Cerebellar cortex (tissue), 1 donor: ENCODE measurements at regions not wholly inside any gene's neighbourhood (a gene's known extent, or its start where the extent isn't known, plus 50 kb on each side); places are given as distances from the start of the nearest gene placed in this dataset.
A peak's percentile ranks its signal among the peaks of the same experiment; 100 is the strongest.

ENCODE experiments used
- DNase-seq: peaks from one replicate; pipeline ENCODE4 v3.0.0-alpha.2; 2015; ENCODE audit warnings: low spot score

- no peak for DNase-seq
These were observed 75.2 kb upstream of the ADGRF1 start for GRCh38 chr6:47117314-47117713.

- DNase-seq = no peak
These were observed 74.5 kb upstream of the ADGRF1 start for GRCh38 chr6:47116606-47117005.

DNA sequence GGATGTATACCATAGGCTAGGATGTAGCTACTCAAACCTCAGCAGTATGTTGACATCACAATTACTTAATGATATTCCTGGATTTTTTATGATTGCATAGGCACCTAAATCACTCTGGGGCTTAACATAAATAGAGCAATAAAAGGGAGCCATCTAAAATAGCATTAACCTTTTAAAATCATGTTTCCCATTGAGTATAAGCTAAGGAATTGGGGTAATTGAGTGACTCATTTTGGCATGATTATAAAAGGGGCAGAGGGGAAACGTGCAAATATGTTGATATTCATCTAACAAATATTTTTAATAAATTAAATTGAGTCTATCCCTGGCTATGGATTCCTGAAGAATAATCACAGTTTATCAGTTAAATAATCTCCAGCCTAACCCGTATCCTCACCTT is 74.0 kb upstream of the ADGRF1 start:
- no peak for DNase-seq

GRCh38 chr6:47114460-47114859 is 72.3 kb upstream of the ADGRF1 start:
- DNase-seq = no peak

DNA sequence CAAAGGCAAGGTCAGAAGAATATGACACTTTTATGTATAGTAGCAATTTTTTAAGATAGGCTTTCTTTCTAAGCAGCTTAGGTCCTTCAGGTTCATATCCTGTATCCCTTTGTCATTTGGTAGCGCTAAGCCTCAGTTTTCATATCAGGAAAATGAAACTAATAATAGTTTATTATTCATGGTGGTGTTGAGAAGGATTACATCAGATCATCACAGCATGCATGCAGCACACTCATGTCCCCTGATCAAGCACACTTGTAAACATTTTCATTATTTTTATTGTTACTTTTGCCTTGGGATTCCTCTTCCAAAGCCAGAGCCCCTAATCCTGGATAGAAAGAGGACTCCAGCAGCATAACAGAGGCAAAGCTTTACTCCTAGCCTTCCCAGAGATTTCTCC is 70.2 kb upstream of the ADGRF1 start:
- DNase-seq = no peak

GRCh38 chr6:47111685-47112084 is 69.6 kb upstream of the ADGRF1 start:
- no peak for DNase-seq

DNA sequence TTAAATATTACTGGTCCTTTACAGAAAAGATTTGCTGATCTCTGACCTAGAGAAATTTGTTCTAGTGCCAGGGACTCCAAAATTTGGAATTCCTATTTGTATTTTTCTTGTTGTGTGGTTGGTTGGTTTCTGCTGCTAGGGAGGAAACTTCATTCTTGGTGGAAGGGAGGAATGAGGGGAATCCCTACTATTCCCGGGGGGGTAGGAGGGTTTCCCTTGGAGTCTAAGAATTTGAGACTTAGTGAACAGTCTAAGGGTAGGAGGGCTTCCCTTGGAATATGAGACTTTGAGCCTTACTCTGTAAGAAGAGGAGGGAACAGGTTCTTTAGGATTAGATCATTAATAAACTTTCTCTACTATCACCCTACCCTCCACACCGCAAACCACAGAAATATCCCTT is 67.1 kb upstream of the ADGRF1 start:
- no peak for DNase-seq

GRCh38 chr6:47106721-47107197 is 64.6 kb upstream of the ADGRF1 start:
- DNase-seq = no peak

DNA sequence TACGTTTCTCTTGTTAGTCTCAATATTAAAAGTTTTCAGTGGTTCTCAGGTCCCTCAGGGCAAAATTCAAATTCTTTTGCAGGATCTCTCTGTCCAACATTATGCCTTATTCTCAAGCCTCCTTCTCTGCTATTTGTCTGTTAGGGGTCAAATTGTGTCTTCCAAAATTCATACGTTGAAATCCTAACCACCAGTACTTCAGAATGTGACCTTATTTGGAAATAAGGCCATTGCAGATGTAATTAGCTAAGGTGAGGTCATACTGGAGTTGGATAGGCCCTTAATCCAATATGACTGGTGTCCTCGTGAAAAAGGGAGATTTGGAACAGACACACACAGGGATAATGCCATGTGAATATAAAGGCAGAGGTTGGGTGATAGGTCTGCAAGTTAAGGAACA is 64.1 kb upstream of the ADGRF1 start:
- DNase-seq = no peak

DNA sequence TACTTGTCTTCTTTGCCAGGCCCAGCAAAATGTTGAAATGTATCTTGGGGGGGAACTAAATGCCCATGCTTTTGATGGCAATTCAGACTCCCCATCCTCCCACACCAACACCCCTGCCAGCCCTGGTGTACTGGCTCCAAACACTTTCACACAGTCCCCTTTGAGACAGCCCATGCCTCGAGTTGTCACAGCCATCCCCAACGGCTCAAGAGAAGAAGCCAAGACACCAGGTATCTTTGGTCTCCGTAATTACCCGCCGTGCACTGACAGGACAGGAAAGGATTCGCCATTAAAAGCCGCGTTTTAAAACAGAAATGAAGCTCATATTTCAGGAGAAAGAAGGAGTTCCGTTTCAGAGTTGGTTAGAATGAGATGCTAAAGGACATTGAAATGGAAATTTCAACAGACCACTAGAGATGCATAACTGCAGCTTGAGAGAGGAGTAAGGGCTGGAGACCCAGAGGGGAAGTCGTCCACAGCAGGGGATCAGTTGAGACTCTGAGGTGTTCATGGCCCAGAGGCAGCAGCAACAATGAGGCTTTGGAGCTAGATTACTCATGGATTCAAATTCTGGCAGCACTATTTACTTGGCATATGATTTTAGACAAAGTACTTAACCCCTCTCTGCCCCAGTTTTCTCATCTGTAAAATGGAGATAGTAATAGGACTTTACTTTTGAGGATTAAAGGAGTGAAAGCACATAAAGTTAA is 63.5 kb upstream of the ADGRF1 start:
- no peak for DNase-seq

GRCh38 chr6:47103931-47104330 is 61.8 kb upstream of the ADGRF1 start:
- DNase-seq = no peak

GRCh38 chr6:47102331-47102730 is 60.2 kb upstream of the ADGRF1 start:
- no peak for DNase-seq

- no peak for DNase-seq
These were observed 56.5 kb upstream of the ADGRF1 start for GRCh38 chr6:47098570-47098993.

DNA sequence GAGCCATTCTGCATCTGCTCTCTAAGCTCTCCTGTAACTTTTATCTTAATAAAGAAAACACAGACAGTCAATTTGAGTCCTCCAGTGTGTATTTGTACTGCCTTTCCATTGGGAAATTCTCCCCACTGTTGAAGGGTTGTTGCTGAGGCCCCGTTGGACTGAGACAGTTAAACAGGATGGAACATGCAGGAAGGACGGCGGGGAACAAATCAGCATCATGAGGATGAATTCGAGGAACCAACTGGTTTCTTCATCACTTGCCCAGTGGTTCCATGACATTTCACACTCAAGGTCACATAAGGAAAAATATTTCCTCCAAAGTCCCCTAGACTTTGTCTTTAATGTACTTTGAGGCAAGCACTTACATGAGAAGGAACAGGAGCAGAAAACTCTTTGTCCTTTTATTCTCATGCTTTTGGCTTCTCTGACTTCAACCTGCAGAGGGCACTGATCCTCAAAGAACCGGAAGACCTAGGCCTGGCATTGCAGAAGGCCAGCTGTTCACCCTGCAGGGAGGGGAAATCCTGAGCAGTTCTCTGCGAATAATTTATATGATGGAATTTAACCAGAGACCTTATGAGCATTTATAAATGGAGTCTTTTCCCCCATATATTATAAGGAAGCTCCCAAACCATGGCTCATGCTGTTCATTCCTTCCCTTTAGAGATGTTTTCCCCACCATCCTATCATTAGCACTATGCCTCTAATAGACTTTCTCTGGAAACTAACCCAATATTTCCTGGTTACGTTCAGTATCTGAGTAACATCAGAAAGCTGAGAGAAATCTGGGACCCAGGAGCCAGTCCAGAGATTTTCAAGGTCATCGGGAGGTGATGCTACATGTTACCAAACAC is 55.2 kb upstream of the ADGRF1 start:
- peak; percentile 91 for DNase-seq

- DNase-seq = no peak
These were observed 54.2 kb upstream of the ADGRF1 start for GRCh38 chr6:47096211-47096895.

DNA sequence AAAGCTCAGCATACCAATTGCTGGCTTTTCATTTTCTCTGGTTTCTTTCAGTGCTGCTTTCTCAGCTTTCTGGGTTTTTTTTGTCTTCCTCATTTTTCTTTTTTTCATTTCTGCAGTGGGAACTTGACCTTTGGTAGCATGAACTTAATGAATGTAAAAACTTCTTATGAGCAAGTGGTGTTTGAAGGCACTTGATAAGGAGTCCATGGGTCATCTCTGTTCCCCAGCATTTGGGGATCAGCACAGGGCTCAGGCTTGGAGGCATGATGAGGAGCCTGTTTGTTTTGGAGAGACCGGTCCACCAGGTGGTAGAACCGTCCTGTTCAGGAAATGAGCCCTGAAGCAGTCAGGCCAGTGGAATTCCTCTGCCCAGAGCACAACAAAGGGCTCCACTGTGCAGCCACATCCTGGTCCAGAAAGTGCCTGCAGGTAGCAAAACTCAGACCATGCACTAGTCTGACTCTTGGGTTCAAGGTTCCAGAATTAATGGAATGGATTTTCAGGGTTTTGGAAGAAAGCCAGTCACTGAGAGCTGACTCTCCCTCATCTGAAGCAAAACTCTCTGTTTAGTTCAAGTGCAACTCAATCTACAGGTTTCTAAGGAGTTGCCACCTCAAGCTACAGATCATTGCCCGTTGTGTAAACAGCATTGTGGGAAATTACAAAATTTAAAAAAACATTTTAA is 52.3 kb upstream of the ADGRF1 start:
- no peak for DNase-seq

- DNase-seq = no peak
These were observed 51.0 kb upstream of the ADGRF1 start for GRCh38 chr6:47093169-47093568.

DNA sequence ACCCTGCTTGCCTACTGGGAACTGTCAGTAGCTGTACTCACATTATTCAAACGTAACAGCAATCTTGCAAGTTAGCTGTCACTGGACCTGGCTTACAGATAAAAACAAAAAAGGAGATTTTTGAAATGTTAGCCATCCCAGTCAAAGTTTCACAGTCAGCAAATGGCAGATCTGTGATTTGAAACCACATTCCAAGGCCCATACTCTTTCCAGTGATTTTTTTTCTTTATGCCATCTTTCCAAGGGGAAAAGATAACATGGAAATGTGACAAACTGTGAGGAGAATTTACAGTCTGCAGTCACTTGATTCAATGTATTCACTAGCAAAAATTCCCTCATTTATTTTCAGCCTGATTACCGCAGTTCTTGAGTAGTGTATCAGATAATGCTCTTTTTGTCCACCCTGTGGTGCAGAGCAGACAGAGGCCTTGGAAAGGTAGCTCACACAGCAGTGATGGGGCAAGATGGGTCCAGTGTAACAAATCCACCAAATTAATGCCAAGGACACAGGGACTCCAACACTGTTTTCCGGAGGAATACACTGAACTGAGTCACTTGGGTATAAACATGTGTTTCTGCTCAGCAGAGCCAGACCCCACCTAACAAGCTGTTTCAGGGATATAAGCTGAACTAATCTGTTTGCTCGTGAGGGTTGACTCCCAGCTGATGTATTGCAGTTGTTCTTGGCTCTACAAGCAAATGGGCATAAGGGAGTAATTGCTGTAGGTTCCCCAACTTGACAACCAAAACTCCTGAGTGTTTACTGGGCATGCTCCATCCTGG is 49.9 kb upstream of the ADGRF1 start:
- no peak for DNase-seq
